Type B pancreatic cell (in vitro differentiated cells): ENCODE measurements at regions not wholly inside any gene's neighbourhood (a gene's known extent, or its start where the extent isn't known, plus 50 kb on each side); places are given as distances from the start of the nearest gene placed in this dataset.

Experiments
- DNase-seq: peaks from one replicate; pipeline ENCODE4 v3.0.0; 2021; ENCODE audit warnings: mixed read lengths; ENCODE audit not compliant: unreplicated experiment; ENCODE audit errors: extremely low spot score
- H3K27ac Mint-ChIP-seq: 2 replicates; pipeline ENCODE4 v1.8.0; 2021; ENCODE audit warnings: mild to moderate bottlenecking, mixed read lengths
- H3K27me3 Mint-ChIP-seq: 2 replicates; pipeline ENCODE4 v1.8.0; 2021; ENCODE audit warnings: mixed read lengths
- H3K36me3 Mint-ChIP-seq: 2 replicates; pipeline ENCODE4 v1.8.0; 2021; ENCODE audit warnings: mixed read lengths
- H3K4me1 Mint-ChIP-seq: one replicate; pipeline ENCODE4 v1.8.0; 2021; ENCODE audit warnings: mixed read lengths; ENCODE audit not compliant: unreplicated experiment
- H3K4me3 Mint-ChIP-seq: 2 replicates; pipeline ENCODE4 v1.8.0; 2021; ENCODE audit warnings: mild to moderate bottlenecking, mixed read lengths
- H3K9me3 Mint-ChIP-seq: 2 replicates; pipeline ENCODE4 v1.8.0; 2021; ENCODE audit warnings: mixed read lengths
- TF ChIP-seq, protein P1 (sequence below): fragments of 200-600 bp; sonication (generic); conservative IDR thresholded peaks from 2 replicates; pipeline ENCODE4 v1.5.0; 2021; ENCODE audit warnings: antibody characterized with exemption, mild to moderate bottlenecking

DNA sequence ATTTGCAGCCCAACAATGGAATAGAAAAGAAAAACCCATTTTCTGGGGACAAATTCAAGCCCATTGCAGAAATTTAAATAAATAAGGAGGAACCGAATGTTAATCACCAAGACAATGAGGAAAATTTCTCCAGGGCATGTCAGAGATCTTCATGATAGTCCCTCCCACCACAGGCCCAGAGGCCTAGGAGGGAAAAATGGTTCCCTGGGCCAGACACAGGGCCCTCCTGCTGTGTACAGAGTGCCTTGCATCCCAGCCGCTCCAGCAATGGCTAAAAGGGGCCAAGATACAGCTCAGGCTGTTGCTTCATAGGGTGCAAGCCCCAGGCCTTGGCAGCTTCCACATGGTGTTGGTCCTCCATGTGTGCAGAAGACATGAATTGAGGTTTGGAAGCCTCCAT lies 73.4 kb upstream of the FOXE1 start:
- H3K9me3 Mint-ChIP-seq = peaks cover 4% of the 10 kb centered on the region
- H3K4me3 Mint-ChIP-seq = no peak overlapping the region
- no peaks in the 10 kb centered on the region for H3K4me1 Mint-ChIP-seq
- H3K27ac Mint-ChIP-seq = no peak overlapping the region
- H3K36me3 Mint-ChIP-seq = no peaks in the 10 kb centered on the region
- no peak for DNase-seq
- TF ChIP-seq, protein P1, sequence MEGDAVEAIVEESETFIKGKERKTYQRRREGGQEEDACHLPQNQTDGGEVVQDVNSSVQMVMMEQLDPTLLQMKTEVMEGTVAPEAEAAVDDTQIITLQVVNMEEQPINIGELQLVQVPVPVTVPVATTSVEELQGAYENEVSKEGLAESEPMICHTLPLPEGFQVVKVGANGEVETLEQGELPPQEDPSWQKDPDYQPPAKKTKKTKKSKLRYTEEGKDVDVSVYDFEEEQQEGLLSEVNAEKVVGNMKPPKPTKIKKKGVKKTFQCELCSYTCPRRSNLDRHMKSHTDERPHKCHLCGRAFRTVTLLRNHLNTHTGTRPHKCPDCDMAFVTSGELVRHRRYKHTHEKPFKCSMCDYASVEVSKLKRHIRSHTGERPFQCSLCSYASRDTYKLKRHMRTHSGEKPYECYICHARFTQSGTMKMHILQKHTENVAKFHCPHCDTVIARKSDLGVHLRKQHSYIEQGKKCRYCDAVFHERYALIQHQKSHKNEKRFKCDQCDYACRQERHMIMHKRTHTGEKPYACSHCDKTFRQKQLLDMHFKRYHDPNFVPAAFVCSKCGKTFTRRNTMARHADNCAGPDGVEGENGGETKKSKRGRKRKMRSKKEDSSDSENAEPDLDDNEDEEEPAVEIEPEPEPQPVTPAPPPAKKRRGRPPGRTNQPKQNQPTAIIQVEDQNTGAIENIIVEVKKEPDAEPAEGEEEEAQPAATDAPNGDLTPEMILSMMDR = no peak
- H3K27me3 Mint-ChIP-seq = peaks cover 11% of the 10 kb centered on the region

DNA sequence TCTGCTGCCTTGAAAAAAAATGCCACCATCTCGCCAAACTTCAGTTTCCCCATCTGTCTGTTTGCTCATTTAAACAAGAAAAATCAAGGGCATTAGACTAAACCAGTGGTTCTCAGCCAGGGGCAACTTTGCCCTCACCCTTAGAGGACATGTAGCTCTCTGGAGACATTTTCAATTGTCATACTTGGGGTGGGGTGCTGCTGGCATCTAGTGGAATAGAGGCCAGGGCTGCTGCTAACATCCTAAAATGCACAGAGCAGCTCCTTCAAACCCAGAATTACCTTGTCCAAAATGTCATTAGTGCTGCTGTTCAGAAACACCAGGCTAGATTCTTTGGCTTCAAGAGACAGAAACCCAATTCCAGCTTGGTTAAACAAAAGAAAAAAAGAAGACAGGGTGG lies 71.1 kb upstream of the FOXE1 start:
- no peak for DNase-seq
- no peaks in the 10 kb centered on the region for H3K36me3 Mint-ChIP-seq
- no peak overlapping the region for H3K27ac Mint-ChIP-seq
- H3K27me3 Mint-ChIP-seq = peaks cover 16% of the 10 kb centered on the region
- peaks cover 4% of the 10 kb centered on the region for H3K9me3 Mint-ChIP-seq
- no peaks in the 10 kb centered on the region for H3K4me1 Mint-ChIP-seq
- no peak overlapping the region for H3K4me3 Mint-ChIP-seq
- TF ChIP-seq, protein P1 = no peak

DNA sequence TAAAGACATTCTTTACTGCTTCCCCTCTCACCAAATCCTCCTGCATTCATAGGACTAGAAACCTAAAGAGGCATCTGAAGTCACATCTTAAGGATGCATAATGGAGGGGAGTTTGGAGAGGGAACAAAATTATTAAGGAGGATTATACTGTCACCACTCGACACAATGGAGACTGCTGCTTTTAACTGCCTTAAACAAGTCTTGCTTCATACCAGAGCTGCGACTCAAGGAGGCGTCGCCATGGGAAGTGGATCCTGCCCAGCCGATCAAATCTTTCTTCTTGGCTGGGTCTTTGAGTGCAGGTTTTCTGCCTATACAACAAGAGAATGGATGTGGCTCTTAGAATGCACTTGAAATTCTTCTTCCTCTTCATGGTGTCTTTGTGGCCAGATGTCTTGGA lies 66.7 kb upstream of the FOXE1 start:
- H3K36me3 Mint-ChIP-seq = no peaks in the 10 kb centered on the region
- H3K27ac Mint-ChIP-seq = peak overlapping the region; percentile 44
- no peak for DNase-seq
- H3K4me3 Mint-ChIP-seq = no peak overlapping the region
- no peaks in the 10 kb centered on the region for H3K9me3 Mint-ChIP-seq
- TF ChIP-seq, protein P1 = no peak
- H3K27me3 Mint-ChIP-seq = peaks cover 22% of the 10 kb centered on the region
- no peaks in the 10 kb centered on the region for H3K4me1 Mint-ChIP-seq

DNA sequence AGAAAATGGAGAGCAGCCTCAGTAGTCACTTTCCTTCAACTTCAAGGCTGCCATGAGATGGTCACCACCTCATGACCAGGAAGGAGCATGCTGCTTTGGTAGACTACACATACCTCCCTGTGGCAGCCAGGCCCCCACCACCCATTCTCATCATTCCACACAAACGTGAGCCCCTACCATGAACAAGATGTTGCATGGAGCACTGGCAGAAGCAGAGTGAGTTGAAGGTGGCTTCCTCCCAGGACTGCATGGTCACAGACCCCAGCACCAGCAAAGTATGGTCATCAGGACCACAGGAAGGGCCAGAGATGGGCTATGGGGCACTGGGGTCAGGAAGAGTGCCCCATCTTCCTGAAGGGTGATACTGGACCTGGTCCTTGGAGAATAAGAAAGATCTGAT lies 65.5 kb upstream of the FOXE1 start:
- H3K36me3 Mint-ChIP-seq = no peaks in the 10 kb centered on the region
- H3K27me3 Mint-ChIP-seq = peaks cover 21% of the 10 kb centered on the region
- no peak overlapping the region for H3K4me3 Mint-ChIP-seq
- no peaks in the 10 kb centered on the region for H3K4me1 Mint-ChIP-seq
- no peak overlapping the region for H3K27ac Mint-ChIP-seq
- DNase-seq = no peak
- no peaks in the 10 kb centered on the region for H3K9me3 Mint-ChIP-seq
- TF ChIP-seq, protein P1 = no peak

DNA sequence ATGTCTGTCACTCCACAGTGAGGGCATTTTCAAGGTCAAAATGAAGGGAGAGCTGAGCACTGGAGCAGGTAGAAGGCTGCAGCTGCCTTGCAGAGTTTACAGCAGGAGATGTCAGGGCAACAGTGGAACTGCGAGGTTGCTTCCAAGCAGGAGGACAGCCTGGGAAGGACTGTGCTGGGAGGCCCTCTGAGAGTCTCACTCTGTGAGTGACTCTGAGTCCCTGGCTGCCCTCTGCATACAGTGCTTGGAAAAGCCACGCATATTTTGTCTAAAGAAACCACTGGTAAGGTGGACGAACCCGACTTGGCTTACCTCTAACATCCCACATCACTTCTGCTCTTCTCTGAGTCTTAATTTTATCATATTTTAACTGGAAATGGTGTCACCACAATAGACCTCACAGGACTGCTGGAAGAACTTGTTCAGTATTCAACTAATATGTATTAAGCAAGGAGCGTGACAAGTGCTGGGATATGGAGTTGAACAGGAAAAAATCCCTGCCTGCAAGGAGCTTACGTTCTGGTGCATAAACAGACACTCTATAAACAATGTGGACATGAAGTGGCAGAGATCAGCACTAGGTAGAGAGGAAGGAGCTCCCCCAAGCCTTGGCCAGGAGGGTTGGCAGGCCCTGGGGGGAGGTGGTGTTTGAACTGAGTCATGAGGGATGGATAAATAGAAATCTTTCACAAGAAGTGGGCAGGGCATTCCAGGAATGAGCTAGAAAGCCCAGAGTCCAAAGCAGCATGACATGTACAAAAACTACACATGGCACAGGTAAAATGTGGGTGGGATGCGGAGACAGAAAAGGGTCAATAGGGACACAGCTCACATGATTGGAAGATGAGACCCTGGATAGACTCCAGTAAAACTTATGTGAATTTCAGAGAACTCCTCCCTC lies 64.0 kb upstream of the FOXE1 start:
- Mint-ChIP-seq H3K27ac (no peak overlapping the region), H3K4me1 (no peaks in the 10 kb centered on the region), H3K36me3 (no peaks in the 10 kb centered on the region), H3K27me3 (peaks cover 18% of the 10 kb centered on the region), H3K4me3 (no peak overlapping the region), H3K9me3 (no peaks in the 10 kb centered on the region)
- TF ChIP-seq, protein P1 = no peak
- no peak for DNase-seq
